HG02763 (cell line): ENCODE measurements at regions not wholly inside any gene's neighbourhood (a gene's known extent, or its start where the extent isn't known, plus 50 kb on each side); places are given as distances from the start of the nearest gene placed in this dataset.
"Not testable (repeated sequence)": the region's sequence is repeated elsewhere in the genome, so short reads cannot be mapped to it uniquely, and the experiment has no call there.

Source experiments
- ATAC-seq: cut with Tn5 transposase; IDR thresholded peaks from one replicate; pipeline ENCODE4 v1.9.1; 2021; ENCODE audit warnings: mild to moderate bottlenecking, moderate library complexity; ENCODE audit not compliant: unreplicated experiment

GRCh38 chr3:118626453-118626852 lies 408.2 kb downstream of the IGSF11 start:
- no peak for ATAC-seq

DNA sequence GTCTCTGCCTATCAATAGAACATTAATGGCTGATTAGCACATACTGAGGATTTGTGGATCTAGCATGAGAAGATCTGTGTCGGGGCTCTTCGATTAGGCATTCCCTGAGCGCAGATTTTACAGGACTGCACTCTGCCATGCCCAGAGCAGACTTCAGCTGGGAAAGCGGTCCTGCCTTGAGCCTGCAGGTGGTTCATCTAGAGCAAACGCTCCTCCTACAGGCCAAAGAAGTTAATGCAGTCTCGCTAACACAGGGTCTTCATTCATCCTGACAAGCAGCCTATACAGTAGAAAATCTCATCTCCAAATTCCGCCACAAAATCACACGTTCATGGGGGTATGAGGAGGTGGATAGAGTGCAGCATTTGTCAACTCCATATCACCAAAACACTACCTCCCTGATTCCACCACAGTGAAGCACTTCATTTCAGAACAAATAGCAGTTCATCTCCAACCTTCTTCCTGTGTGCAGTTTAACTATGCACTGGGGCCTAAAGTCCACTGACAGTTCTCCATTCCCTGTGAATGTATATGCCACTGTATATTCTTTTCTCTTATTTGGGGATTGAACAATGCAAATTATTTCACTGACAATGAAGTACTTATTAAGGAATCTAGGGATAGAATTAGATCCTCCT lies 405.8 kb downstream of the IGSF11 start:
- peak; percentile 94 for ATAC-seq

- no peak for ATAC-seq
Observed at GRCh38 chr3:118629821-118630220, 404.8 kb downstream of the IGSF11 start.

DNA sequence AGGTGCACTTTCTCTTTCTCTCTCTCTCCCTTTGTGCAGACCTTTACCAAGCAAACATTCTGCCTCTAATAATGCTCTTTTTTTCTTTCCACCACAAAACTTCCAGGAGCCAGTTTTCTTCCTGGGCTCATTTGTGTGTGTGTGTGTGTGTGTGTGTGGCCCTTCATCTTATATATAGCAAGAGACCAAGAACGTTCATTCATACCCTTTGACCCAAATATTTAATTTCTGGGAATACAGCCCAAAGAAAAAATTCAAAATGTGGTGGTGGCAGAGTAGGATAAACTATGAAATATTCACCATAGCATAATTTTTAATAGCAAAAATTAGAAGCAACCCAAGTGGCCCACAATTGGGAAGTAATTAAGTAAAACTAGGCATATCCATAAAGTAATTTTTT lies 398.9 kb downstream of the IGSF11 start:
- ATAC-seq = no peak

DNA sequence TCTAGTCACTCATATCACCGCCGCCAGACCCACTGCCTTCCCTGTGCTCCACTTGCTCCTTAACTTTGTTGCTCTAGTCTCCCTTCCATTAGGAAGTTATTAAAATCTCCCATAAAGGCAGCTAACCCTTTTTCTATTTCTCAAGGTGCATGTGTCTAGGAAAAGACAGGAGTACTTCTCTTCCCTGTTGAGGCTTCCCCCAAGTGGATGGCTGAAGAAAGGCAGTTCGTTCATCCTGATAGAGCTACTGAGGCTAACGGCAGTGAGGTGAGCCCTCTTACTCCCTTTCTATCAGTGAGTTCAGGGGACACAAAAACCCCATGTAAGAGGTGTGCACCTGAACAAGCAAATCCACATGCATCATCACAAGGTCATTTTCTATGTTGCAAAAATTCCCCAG lies 397.8 kb downstream of the IGSF11 start:
- ATAC-seq = no peak

GRCh38 chr3:118637846-118638245 lies 396.8 kb downstream of the IGSF11 start:
- no peak for ATAC-seq

DNA sequence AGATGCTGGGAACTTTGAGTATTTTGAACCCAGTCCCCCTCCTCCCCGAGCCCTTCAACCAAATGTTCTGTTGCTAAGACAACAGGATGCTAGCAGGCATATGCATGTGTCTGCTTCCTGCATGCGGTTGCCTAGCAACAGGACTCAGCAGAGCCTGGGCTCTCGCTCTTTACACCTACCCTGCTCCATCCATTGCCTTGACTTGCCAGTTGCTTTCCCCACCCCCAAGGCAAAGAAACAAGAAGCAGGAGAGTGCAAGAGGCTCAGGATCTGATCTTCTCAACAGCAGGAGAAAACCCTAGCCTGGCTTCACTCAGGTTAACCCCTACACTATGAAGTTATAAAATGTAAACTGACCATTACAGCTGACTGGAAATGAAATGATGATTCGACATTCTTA lies 393.0 kb downstream of the IGSF11 start:
- ATAC-seq = peak; percentile 45

DNA sequence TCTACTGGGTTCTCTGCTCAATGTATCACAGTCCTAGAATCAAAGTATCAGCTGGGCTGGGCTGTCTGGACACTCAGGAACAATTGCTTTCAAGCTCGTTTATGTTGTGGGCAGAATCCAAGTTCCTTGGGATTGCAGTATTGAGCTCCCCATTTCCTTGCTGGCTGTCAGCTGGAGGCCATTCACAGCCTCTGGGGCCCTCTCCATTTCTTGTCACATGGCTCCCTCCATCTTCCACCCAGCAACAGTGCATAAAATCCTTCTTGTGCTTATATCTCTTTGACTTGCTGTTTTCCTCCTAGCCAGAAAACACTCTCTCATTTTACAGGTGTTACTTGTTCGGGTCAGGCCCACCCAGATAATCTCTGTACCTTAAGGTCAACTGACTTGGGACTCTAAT lies 363.5 kb downstream of the IGSF11 start:
- no peak for ATAC-seq

GRCh38 chr3:118675305-118675704 lies 359.3 kb downstream of the IGSF11 start:
- ATAC-seq = no peak

GRCh38 chr3:118678663-118679062 lies 356.0 kb downstream of the IGSF11 start:
- not testable (repeated sequence) for ATAC-seq

DNA sequence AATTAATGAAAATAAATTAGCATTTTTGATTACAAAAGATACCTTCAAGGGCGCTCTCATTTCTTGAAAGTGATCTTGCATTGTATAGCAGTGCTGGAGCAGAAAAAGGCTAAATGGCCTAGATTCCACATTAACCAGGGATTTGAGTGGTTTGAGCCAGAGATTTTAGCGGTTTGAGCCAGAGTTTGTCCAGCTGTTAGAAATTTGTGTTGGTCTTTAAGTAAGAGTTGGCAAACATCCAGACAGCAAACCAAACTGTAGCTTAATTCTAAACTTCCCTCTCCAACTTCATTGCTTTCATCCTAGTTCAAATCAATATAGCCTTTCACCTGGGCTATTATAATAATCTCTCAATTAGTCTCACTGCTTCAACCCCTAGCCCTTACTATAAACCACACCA lies 351.7 kb downstream of the IGSF11 start:
- no peak for ATAC-seq

DNA sequence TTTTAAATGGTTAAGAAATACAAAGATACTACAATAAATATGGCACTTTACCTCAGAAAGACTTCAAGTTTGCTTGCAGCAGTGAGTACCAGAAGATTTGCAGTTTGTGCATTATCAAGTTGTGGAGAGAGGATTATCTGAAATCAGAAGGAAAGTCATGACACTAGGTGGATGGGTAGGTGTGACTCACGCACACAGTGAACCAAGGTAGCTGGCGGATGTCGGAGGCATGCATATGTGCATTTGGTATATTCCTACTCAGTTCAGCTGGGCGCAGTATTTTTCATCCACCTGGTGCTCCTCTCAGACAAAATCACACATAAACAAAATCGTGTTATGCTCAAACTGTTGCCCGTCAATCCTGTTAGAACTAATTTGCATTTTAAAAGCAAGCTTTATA lies 351.0 kb downstream of the IGSF11 start:
- no peak for ATAC-seq

DNA sequence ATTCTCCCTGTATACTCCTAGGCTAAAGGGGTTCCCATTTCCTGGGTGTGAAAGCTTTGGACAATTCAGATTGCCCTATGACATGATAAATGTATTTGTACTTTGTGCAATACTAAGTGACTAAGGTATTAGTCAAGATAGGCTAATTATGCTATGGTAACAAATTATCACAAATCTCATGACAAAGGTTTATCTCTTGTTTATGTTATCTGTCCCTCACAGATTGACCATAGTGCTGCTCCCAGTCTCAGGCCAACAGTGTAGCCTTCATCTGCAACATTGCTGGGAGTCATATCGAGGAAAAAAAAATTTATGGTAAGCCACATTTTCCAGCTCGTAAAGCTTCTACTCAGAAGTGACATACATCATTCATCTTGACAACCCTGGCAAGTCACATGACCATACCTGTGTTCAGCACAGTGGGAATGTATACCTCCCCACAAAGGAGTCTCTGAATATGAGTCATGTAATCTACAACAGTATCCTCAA lies 346.2 kb downstream of the IGSF11 start:
- ATAC-seq = no peak

DNA sequence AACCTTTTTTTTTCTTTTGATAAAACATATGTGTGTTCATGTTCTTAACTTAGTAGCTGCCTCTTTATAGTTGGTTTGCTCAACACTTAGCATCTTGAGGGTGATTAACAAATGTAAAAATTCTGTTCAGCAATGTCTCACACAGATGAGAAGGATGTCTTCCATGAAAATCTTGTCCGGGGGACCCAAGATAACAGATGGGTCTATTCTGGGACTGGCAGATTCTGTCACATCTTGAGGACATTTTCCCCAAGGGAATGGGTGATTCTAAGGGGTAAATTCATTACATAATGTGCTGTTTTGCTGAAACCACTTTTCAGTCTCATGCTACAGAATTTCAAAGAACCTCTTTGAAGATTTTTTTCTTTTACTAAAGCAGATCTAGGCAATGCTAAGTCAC lies 342.2 kb downstream of the IGSF11 start:
- ATAC-seq = no peak

- no peak for ATAC-seq
Observed at GRCh38 chr3:118705487-118706219, 329.0 kb downstream of the IGSF11 start.

- no peak for ATAC-seq
Observed at GRCh38 chr3:118707991-118708390, 326.7 kb downstream of the IGSF11 start.

DNA sequence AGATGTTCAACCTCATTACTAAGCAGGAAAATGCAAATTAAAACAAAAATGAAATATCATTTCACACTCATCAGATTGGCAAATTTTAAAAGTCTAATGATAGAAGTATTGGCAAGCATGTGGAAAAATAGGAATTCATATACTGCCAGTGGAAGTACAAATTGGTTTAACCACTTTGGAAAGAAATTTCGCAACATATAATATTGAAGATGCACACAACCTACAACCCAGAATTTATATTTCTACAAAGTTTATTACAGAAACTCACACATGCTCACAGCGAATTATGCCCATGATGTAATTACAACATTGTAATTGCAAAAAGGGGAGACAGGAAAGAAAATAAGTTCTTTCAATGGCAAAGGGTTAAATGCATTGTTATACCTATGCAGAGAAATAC lies 324.1 kb downstream of the IGSF11 start:
- no peak for ATAC-seq

GRCh38 chr3:118713502-118714207 lies 321.0 kb downstream of the IGSF11 start:
- ATAC-seq = no peak

DNA sequence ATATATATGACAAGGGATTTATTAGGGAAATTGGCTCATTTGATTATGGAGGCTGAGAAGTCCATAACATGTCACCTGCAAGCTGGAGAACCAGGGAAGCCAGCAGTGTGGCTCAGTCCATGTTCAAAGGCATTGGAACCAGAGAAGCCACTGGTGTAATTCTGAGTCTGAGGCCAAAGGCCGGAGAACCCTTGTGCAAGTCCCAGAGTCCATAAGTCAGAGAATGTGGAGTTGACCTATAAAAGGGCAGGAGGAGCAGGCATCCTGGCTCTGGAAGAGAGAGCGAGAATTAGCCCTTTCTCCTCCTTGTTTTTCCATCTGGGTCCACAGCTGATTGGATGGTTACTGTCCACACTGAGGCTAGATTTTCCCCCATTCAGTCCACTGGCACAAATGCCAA lies 319.8 kb downstream of the IGSF11 start:
- no peak for ATAC-seq

GRCh38 chr3:118729546-118729945 lies 305.1 kb downstream of the IGSF11 start:
- ATAC-seq = no peak

DNA sequence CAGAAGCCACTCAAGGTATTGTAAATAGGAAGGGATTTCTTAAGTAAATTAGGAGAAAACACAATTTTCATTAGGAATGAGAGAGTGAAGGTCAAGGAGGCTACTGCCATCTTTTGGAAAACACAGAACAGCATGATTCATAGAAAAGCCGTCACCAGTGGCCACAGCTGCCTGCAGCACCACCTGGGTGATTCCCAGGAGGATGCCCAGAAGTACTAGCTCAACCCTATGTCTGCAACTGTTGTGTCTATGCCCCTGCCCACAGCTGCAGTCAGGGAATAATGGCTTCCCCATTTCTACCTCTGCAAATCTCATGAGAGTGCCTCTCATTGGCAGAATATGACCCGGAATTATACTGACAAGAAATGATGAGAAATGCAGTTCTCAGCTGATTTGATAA lies 300.0 kb downstream of the IGSF11 start:
- no peak for ATAC-seq

DNA sequence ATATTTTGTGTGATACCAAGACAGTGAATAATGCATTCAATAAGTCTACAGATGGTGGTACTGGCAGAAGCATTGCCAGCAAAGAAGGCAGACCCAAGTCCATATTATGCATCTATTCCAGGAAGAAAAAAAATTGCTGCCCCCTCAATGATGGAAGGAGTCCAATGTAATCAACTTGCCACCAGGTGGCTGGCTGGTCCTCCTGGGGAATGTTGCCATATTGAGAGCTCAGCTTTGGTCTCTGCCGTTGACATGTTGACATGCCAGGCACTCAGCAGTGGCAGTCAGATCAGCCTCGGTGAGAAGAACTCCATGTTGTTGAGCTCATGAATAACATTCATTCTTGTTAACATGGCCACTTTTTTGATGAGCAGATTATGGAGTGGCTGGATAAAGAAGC lies 298.5 kb downstream of the IGSF11 start:
- no peak for ATAC-seq
